Caco-2 (cell line): ENCODE measurements at regions not wholly inside any gene's neighbourhood (a gene's known extent, or its start where the extent isn't known, plus 50 kb on each side); places are given as distances from the start of the nearest gene placed in this dataset.

Source experiments
- BruUV-seq: library from RNA; stranded (reverse); fragments of 400-500 nt; replicated peaks from 2 replicates; lab custom pipeline; 2021; lab: Mats Ljungman, UMichigan
- CTCF ChIA-PET: fragments of 300-600 bp; sonication (Branson Sonifier 250); formaldehyde crosslinking; loops from one replicate; lab custom pipeline; 2022; ENCODE audit warnings: antibody characterized with exemption; lab: Charles Lee
- POLR2A ChIA-PET: fragments of 300-600 bp; sonication (Branson Sonifier 250); formaldehyde crosslinking; loops from one replicate; lab custom pipeline; 2022; ENCODE audit warnings: antibody characterized with exemption; lab: Charles Lee
- DNase-seq, 2 experiments: peaks; one replicate each; pipeline versions ENCODE4 v3.0.0 to v3.0.0-alpha.2; 2020 to 2022
- H3K27me3 ChIP-seq: replicated peaks from 2 replicates; pipeline ENCODE4 v1.6.0; 2011; ENCODE audit warnings: low read length; ENCODE audit not compliant: control insufficient read depth, insufficient read depth
- H3K36me3 ChIP-seq: 2 replicates; pipeline ENCODE4 v1.5.1; 2011; ENCODE audit warnings: low read length; ENCODE audit not compliant: control insufficient read depth, insufficient read depth
- H3K4me1 ChIP-seq: fragments of 250-450 bp; sonication (Bioruptor Pico); 2 replicates; pipeline ENCODE4 v1.5.1; 2020; ENCODE audit warnings: mild to moderate bottlenecking
- H3K4me3 ChIP-seq: 2 replicates; pipeline ENCODE4 v1.5.1; 2011; ENCODE audit warnings: low read depth, mild to moderate bottlenecking, control low read depth, low read length
- H3K9me3 ChIP-seq: fragments of 250-450 bp; sonication (Bioruptor Pico); 2 replicates; pipeline ENCODE4 v1.5.1; 2020; ENCODE audit warnings: mild to moderate bottlenecking, moderate library complexity
- H3K27ac Mint-ChIP-seq: one replicate; pipeline ENCODE4 v1.8.0; 2022; ENCODE audit warnings: mixed read lengths; ENCODE audit not compliant: unreplicated experiment
- H3K27me3 Mint-ChIP-seq: one replicate; pipeline ENCODE4 v1.8.0; 2022; ENCODE audit warnings: mixed read lengths; ENCODE audit not compliant: insufficient read depth, unreplicated experiment
- H3K36me3 Mint-ChIP-seq: one replicate; pipeline ENCODE4 v1.8.0; 2022; ENCODE audit warnings: mild to moderate bottlenecking, mixed read lengths; ENCODE audit not compliant: insufficient read depth, unreplicated experiment
- H3K4me1 Mint-ChIP-seq: one replicate; pipeline ENCODE4 v1.8.0; 2022; ENCODE audit warnings: low read depth, mixed read lengths; ENCODE audit not compliant: unreplicated experiment
- H3K4me3 Mint-ChIP-seq: one replicate; pipeline ENCODE4 v1.8.0; 2022; ENCODE audit warnings: mild to moderate bottlenecking, moderate library complexity, mixed read lengths; ENCODE audit not compliant: unreplicated experiment
- H3K9me3 Mint-ChIP-seq: one replicate; pipeline ENCODE4 v1.8.0; 2022; ENCODE audit warnings: mixed read lengths; ENCODE audit not compliant: unreplicated experiment
- intact Hi-C: fragments of 100-400 bp; cut with micrococcal nuclease; formaldehyde crosslinking; loops from one replicate; pipeline ENCODE4 v1.10.0; 2022; ENCODE audit not compliant: unreplicated experiment
- TF ChIP-seq, protein P1 (sequence below), 2 experiments: fragments of 200-600 bp in 1 of 2; IDR thresholded peaks; 1 replicate in 1 of 2; 2 replicates in 1 of 2; pipeline versions ENCODE4 v1.5.1 to v1.8.0; 2011 to 2022; ENCODE audit warnings: antibody characterized with exemption in 1 of 2, control low read depth in 1 of 2, inconsistent platforms in 1 of 2, low read depth in 1 of 2, low read length in 1 of 2, mild to moderate bottlenecking in 1 of 2, moderate library complexity in 1 of 2; ENCODE audit not compliant: insufficient read depth in 1 of 2, severe bottlenecking in 1 of 2, unreplicated experiment in 1 of 2

DNA sequence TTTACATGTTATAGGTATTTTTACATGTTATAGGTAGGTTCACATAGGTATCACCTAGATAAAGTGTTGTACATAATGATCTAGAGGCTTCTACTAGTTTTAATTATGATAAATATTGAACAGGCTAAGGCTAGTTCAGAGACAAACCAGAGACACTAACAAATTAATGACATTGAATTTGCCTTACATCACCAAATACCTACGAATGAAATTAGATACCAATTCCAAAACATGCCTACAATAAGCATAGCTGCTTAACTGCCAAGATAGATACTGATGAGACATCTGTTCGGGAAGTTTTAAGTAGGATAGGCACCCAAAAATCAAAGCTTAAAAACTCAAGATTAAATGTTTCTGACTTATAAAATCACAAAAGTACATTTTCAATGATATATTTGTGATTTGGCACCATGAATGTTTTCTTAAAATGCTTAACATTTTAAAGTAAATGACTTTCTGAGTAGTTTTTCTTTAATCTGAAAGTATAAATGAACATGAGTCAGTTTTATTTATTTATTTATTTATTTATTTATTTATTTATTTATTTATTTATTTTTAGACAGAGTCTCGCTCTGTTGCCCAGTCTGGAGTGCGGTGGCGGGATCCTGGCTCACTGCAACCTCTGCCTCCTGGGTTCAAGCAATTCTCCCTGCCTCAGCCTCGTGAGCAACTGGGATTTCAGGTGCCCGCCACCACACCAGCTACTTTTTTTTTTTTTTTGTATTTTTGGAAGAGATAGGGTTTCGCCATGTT, 703.1 kb upstream of the ARRDC3 start:
- Histone ChIP-seq H3K36me3 (no peaks in the 10 kb centered on the region), H3K9me3 (no peaks in the 10 kb centered on the region), H3K4me3 (no peak overlapping the region), H3K27me3 (no peaks in the 10 kb centered on the region), H3K4me1 (no peaks in the 10 kb centered on the region)
- H3K36me3 Mint-ChIP-seq, result no peaks in the 10 kb centered on the region
- H3K27me3 Mint-ChIP-seq, result no peaks in the 10 kb centered on the region
- TF ChIP-seq, protein P1, sequence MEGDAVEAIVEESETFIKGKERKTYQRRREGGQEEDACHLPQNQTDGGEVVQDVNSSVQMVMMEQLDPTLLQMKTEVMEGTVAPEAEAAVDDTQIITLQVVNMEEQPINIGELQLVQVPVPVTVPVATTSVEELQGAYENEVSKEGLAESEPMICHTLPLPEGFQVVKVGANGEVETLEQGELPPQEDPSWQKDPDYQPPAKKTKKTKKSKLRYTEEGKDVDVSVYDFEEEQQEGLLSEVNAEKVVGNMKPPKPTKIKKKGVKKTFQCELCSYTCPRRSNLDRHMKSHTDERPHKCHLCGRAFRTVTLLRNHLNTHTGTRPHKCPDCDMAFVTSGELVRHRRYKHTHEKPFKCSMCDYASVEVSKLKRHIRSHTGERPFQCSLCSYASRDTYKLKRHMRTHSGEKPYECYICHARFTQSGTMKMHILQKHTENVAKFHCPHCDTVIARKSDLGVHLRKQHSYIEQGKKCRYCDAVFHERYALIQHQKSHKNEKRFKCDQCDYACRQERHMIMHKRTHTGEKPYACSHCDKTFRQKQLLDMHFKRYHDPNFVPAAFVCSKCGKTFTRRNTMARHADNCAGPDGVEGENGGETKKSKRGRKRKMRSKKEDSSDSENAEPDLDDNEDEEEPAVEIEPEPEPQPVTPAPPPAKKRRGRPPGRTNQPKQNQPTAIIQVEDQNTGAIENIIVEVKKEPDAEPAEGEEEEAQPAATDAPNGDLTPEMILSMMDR (IDR thresholded peaks at IDR 0.05; ENCODE audit: insufficient read depth in 1 of 2, low read depth in 1 of 2, low read length in 1 of 2, severe bottlenecking in 1 of 2, unreplicated experiment in 1 of 2), result no peak
- no TSS peak for BruUV-seq
- intact Hi-C loops, result no loop called here
- DNase-seq, result no peak
- H3K4me3 Mint-ChIP-seq, result no peak overlapping the region
- H3K4me1 Mint-ChIP-seq, result no peaks in the 10 kb centered on the region
- POLR2A ChIA-PET, result no interaction called here
- H3K9me3 Mint-ChIP-seq, result no peaks in the 10 kb centered on the region
- no peak overlapping the region for H3K27ac Mint-ChIP-seq
- CTCF ChIA-PET, result no interaction called here

DNA sequence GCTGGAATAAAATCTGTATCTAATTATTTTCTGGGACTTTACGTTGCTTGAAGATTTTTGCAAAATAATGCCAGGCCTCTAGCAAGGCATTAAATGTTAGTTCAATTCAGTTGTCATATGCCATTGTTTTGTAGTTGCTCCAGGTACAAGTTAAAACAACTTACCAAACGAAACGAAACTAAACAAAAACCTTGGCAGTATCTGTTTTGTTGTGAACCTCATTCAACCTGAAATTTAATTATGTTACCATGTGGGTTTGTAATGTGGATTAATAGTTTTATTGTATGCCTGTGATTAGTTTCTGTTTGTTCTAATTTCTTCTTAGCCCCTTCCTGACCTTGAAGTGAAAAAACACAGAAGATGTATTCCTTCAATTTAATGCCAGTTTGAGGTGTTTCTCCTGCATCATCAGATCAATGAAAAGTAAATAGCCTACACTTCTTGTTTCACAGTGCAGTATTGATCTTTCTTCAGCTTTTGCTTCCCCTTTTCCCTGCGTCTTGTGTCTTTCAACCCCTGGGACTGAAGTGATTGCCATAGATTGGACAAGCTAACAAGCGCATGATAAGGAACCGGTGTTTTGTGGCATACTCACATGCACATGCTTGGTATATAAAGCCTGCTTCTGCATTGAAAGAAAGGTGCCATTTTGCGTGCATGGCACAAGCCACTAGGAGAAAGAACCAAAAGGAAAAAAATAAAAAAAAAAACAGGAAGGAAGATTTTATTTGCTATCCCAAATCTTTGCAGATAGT, 699.0 kb upstream of the ARRDC3 start:
- Histone ChIP-seq H3K36me3 (no peaks in the 10 kb centered on the region), H3K4me1 (no peaks in the 10 kb centered on the region), H3K4me3 (no peak overlapping the region), H3K27me3 (no peaks in the 10 kb centered on the region), H3K9me3 (no peaks in the 10 kb centered on the region)
- POLR2A ChIA-PET, result no interaction called here
- H3K4me1 Mint-ChIP-seq, result no peaks in the 10 kb centered on the region
- H3K36me3 Mint-ChIP-seq, result no peaks in the 10 kb centered on the region
- no peak overlapping the region for H3K27ac Mint-ChIP-seq
- no peaks in the 10 kb centered on the region for H3K27me3 Mint-ChIP-seq
- no peak for DNase-seq
- intact Hi-C loops, result no loop called here
- CTCF ChIA-PET, result no interaction called here
- no peak overlapping the region for H3K4me3 Mint-ChIP-seq
- no peaks in the 10 kb centered on the region for H3K9me3 Mint-ChIP-seq
- no TSS peak for BruUV-seq
- TF ChIP-seq, protein P1 (IDR thresholded peaks at IDR 0.05; ENCODE audit: insufficient read depth in 1 of 2, low read depth in 1 of 2, low read length in 1 of 2, severe bottlenecking in 1 of 2, unreplicated experiment in 1 of 2), result no peak

DNA sequence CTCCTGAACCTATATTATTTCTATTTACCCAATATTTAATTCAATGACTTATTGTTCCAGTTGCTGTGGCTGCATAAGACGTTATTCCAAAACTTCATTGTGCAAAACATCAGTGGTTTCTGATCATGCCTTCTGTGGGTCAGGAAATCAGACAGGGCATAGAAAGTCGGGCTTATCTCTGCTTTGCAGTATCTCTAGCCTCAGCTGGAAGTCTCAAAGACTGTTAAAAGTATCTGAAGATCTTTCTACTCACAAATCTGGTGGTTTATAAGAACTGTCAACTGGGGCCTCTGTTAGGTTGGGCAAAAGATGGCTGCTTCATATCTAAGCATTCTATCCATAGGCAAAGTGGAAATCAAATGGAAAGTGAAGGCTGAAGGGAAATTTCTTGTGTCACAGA, 687.7 kb upstream of the ARRDC3 start:
- BruUV-seq, result no TSS peak
- intact Hi-C loops, result no loop called here
- Mint-ChIP-seq H3K4me1 (no peaks in the 10 kb centered on the region), H3K27me3 (no peaks in the 10 kb centered on the region), H3K27ac (no peak overlapping the region), H3K4me3 (no peak overlapping the region), H3K36me3 (no peaks in the 10 kb centered on the region), H3K9me3 (peaks cover under 1% of the 10 kb centered on the region)
- DNase-seq, result no peak
- no peaks in the 10 kb centered on the region for H3K36me3 ChIP-seq
- CTCF ChIA-PET, result no interaction called here
- TF ChIP-seq, protein P1 (IDR thresholded peaks at IDR 0.05; ENCODE audit: insufficient read depth in 1 of 2, low read depth in 1 of 2, low read length in 1 of 2, severe bottlenecking in 1 of 2, unreplicated experiment in 1 of 2), result no peak
- no peaks in the 10 kb centered on the region for H3K9me3 ChIP-seq
- H3K4me1 ChIP-seq, result no peaks in the 10 kb centered on the region
- no peak overlapping the region for H3K4me3 ChIP-seq
- H3K27me3 ChIP-seq, result no peaks in the 10 kb centered on the region
- POLR2A ChIA-PET, result no interaction called here
